Fibroblast of lung (primary cell): ENCODE measurements at regions not wholly inside any gene's neighbourhood (a gene's known extent, or its start where the extent isn't known, plus 50 kb on each side); places are given as distances from the start of the nearest gene placed in this dataset.

Experiments used
- EZH2 ChIP-seq: IDR thresholded peaks from 2 replicates; pipeline ENCODE4 v1.5.1; 2012; ENCODE audit warnings: low read length, control low read depth, mild to moderate bottlenecking; ENCODE audit errors: missing control alignments
- TF ChIP-seq, protein P1 (sequence below), 2 donors: IDR thresholded peaks in 1 of 2; conservative IDR thresholded peaks in 1 of 2; 1 replicate in 1 of 2; 2 replicates in 1 of 2; pipeline ENCODE4 v1.5.1; 2011 to 2012; ENCODE audit warnings: low read length in 2 of 2, control low read depth in 1 of 2, inconsistent platforms in 1 of 2, low read depth in 1 of 2, mild to moderate bottlenecking in 1 of 2

- TF ChIP-seq, protein P1, sequence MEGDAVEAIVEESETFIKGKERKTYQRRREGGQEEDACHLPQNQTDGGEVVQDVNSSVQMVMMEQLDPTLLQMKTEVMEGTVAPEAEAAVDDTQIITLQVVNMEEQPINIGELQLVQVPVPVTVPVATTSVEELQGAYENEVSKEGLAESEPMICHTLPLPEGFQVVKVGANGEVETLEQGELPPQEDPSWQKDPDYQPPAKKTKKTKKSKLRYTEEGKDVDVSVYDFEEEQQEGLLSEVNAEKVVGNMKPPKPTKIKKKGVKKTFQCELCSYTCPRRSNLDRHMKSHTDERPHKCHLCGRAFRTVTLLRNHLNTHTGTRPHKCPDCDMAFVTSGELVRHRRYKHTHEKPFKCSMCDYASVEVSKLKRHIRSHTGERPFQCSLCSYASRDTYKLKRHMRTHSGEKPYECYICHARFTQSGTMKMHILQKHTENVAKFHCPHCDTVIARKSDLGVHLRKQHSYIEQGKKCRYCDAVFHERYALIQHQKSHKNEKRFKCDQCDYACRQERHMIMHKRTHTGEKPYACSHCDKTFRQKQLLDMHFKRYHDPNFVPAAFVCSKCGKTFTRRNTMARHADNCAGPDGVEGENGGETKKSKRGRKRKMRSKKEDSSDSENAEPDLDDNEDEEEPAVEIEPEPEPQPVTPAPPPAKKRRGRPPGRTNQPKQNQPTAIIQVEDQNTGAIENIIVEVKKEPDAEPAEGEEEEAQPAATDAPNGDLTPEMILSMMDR (conservative IDR thresholded peaks at IDR 0.05 in 1 of 2, IDR thresholded peaks at IDR 0.05 in 1 of 2; ENCODE audit: low read depth in 1 of 2, low read length in 2 of 2): no peak
- TF ChIP-seq EZH2: no peak
Measured at GRCh38 chr12:128057586-128057985, 209.4 kb upstream of the TMEM132C start.
